ENCODE measurements at regions not wholly inside any gene's neighbourhood (a gene's known extent, or its start where the extent isn't known, plus 50 kb on each side); places are given as distances from the start of the nearest gene placed in this dataset.

DNA sequence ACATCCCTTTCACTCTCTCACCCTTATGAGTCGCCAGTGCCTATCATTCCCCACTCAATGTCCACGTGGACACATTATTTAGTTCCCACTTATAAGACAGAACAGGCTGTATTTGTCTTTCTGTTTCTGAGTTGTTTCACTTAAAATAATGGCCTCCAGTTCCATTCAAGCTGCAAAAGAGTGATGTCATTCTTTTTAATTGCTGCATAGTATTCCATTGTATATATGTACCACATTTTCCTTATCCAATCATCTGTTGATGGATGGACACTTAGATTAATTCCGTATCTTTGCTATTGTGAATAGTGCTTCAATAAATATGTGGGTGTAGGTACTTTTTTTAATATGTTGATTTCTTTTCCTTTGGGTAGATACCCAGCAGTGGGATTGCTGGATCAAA lies 79.1 kb downstream of the ZNF365 start:
- DNase-seq = no peak

GRCh38 chr10:62454687-62455397 lies 80.7 kb downstream of the ZNF365 start:
- no peak for DNase-seq

- DNase-seq = peak; percentile 5
Measured at GRCh38 chr10:62456611-62457101, 82.5 kb downstream of the ZNF365 start.

DNA sequence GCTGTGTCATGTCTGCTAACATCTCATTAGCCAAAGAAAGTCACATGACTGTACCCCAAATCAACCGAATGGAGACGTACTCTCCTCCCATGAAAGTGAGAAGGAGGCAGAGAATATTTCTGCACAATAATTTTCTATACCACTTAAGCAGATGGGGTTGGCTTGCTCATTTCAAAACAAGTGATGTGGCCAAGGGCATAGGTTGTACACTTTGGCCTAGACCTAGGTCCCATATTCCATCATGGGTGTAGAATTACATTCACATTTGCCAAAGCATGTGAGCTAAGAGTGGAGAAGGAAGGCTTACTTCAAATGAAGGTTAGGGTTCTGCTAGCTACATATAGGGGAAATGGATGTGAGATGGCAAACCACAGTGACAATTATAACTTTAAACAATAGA lies 83.0 kb downstream of the ZNF365 start:
- DNase-seq = no peak

DNA sequence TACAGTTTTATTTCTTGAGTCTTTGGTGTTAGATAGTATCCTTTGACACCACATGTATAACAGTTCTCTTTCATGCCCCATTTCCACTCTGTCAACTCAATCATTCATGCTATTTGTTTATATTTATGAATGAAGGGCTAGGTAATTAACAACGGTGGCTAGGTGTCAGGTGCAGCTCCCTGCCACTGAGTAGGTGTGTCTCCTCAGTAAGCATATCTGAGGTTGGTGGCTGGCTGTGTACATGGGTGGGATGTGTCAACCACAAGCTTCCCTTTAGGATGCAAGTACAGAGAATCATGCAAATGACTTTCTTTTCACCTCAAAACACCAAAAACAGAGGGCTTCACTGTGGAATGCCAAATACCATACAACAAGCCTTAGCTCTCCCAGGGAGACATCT lies 83.4 kb downstream of the ZNF365 start:
- peak; percentile 1 for DNase-seq

DNA sequence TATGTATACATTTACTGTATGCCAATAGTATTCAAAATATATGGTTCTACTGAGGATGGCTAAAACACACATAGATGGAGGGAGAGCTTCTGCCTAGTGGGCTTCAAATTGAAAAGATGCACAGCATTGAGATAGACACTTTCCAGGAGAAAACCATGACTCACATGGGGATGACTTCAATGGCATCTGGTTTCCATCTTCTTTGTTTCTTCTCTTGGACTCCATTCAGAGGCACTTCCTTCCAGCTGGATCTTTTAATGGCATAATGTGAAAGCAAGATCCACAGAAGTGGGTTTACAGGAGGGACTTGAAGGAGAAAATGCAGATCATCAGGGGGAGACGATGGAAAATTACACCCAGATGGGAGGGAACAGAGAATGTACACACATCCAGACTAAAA lies 84.9 kb downstream of the ZNF365 start:
- no peak for DNase-seq

DNA sequence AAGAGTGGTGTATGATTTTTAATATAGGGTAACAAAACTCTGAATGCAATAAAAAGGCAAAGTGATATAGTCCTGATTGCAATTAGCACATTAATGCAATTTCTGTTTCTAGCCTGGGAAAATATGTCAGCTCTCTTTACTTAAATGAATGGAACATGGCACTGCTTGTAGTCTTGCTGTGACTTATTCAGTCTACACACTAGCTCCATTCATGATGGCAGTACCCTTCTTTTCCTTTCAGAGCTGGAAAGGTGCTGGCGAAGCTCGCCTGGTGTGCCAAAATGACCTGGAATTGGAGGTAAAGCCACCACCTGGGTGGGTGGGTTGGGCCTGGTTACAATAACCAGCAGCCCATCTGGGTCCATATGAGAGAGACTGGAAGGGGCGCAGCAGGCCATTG lies 85.3 kb downstream of the ZNF365 start:
- DNase-seq = no peak

DNA sequence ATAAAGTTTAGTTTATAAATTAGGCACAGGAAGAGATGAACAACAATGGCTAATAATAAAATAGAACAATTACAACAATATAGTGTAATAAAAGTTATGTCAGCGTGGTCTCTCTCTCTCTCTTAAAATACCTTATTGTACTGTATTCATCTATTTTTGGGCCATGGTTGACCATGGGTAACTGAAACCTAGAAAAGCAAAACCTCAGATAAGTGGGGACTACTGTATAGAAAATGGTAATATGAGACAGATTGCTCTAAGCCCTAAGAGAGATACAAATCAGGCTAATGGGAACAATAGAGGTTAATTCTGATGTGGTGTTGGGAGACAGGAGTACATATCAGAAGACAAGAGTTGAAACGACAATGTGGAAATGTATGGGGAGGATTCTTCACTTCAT lies 86.2 kb downstream of the ZNF365 start:
- DNase-seq = no peak

DNA sequence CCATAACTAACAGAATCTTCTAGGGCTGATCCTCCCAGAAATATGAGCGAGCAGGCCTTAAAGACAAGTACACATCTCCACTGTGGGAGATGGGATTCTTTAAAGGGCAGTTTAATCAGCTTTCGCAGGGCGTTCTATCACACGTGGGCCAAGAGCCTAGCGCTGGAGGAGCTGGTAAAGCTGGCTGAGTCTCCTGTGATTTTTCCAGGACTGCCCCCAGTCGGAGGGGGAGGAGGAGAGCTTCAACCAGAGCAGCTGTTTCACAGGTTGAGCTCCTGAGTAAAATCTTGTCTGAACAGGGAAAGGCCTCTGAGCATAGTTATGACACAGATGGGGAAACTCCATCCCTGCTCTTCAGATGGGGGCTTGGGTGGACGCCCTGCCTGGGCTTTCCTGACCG lies 87.0 kb downstream of the ZNF365 start:
- no peak for DNase-seq

- DNase-seq = no peak
Measured at GRCh38 chr10:62462461-62462860, 88.3 kb downstream of the ZNF365 start.

DNA sequence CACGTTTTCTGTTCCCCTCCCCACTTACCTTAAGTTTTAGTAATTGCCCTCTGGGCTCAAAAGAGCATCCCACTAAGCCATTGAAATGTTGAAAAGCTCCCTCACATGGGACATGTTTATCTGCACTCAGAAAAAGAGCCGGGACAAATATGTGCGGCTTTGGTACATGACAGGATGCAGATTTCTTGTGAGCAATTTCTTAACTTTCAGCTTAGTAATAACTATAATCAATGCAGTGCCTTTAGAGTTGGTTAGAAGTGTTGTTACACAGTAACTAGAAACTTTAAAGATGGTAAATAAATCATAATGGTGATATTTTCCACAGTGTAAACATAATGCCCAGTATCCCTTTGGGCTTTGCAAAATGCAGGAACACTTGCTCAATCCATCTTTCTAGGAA lies 89.2 kb downstream of the ZNF365 start:
- no peak for DNase-seq

DNA sequence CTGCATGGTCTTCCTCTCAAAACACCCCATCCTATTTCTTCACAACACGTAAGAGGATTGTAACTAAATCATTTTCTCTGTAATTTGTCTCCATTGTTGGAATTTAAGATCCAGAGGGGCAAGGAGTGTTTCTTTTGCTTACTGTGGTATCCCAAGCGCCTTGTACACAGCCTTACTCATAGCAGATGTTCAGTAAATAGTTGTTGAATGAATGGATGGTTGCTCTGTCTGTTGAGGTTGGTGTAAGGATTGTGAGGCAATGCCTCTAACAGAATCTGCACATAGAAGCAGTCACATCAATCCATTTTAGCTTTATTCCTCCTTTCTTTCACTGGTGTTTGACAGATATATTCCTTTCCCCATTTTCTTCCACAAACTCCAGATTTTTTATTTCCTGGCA lies 90.1 kb downstream of the ZNF365 start:
- no peak for DNase-seq

- no peak for DNase-seq
Measured at GRCh38 chr10:62466590-62466989, 92.4 kb downstream of the ZNF365 start.

DNA sequence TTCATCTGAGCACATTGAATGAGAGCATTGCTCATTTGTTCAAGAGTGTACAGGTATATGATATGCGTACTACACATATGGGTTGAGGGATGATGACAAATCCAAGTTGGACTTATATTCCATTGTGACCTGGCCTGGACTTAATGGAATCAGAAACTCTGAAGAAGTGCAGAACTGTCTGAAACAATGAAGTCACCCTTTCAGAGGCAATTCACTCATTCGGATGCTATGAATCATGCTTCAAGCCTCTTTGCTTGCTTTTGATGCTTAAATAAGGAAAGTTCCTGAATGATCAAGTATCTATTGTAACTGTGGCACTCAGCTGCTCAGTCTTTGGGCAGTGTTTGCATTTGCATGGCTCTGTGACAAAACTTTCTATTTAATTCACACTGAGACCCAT lies 93.4 kb downstream of the ZNF365 start:
- DNase-seq = no peak

DNA sequence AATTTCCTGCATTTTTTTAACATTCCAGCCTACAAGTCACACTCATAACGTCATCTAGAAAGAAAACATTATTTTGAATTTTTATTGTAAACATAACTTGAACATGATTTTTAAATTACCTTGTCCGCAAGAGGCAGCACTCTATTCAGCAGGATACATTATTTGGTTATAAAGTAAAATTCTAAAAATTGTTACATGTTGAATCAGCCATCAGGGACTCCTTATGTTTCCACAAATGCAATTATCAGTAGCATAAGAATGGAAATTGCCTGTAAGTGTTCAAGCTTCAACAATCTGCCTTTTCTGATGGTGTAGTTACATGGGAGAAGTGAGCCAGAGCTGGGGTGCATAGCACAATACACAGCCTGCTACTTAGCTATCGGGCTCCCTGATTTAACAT lies 97.5 kb downstream of the ZNF365 start:
- DNase-seq = no peak

GRCh38 chr10:62473241-62473640 lies 99.1 kb downstream of the ZNF365 start:
- no peak for DNase-seq

DNA sequence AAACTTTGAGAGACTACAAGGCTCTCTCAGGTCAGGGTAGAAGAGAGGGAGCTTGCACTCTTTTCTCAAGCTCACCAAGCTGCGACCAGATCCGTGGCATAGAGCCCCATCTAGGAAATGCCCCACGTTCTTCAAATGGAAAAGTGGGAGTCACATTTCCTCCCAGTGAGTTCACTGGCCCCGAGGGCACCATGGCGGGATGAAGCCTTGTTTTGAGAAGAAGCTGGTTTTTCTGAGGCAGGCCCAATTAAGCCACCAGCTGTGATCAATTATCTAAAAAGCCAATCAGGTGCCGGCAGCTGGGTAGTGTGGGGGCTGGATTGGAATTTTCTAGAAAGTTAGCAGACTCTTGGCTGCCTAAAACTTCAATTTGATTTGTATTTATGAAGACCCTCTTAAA lies 101.4 kb downstream of the ZNF365 start:
- DNase-seq = no peak

DNA sequence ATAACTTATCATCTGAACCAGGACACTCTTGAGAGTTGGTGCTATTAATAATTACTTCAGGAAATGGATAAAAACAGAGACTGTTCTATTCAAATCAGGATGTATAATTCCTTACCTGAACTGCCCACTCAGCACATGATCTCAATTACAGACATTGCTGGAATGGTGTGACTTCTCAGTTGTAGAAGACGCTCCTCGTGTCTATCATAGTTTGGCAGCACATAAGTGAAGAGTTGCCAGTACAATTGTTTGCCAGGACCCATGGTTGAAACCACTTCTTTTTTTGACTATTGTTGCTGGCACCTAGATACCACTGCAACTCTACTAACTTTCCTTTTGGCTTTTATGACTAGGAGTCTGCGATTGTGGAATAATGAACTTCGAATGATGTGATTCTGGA lies 105.4 kb downstream of the ZNF365 start:
- DNase-seq = no peak

GRCh38 chr10:62480196-62480595 lies 106.0 kb downstream of the ZNF365 start:
- no peak for DNase-seq

GRCh38 chr10:62482581-62482980 lies 108.4 kb downstream of the ZNF365 start:
- no peak for DNase-seq

DNA sequence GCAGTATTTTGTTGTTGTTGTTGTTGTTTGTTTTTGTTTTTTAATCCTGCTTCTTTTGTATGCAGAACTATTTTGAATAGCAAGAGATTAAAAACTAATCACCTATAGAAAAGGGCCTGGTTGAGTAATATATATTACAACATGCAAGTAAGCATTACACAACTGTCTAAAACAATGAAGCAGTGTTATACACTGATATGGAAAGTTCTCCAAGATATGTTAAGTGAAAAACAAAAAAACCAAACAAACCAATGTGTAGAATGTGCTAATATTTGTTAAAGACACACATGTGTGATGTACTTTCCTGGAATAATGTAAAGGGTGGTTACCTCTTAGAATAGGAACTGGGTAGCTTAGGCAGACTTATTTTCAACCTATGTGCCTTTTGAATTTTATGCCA lies 117.4 kb downstream of the ZNF365 start:
- DNase-seq = no peak

GRCh38 chr10:62492012-62492869 lies 118.1 kb downstream of the ZNF365 start:
- peak; percentile 21 for DNase-seq

DNA sequence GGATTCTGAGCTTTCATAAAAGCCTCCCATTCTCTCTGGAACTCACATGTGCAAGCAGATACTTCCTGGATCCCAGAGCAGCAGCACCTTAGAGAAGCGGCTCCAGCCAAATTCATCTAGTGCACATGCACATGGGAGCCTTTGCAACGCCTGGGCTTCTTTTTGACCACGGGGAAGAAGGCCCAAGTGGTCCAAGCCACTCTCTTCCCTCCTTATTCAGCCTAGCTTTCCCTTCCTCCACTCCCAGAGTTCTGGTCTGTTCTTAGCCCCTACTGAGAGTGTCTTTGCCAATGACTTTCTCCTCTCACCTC lies 118.7 kb downstream of the ZNF365 start:
- DNase-seq = no peak

- DNase-seq = no peak
Measured at GRCh38 chr10:62496925-62497324, 122.8 kb downstream of the ZNF365 start.

DNA sequence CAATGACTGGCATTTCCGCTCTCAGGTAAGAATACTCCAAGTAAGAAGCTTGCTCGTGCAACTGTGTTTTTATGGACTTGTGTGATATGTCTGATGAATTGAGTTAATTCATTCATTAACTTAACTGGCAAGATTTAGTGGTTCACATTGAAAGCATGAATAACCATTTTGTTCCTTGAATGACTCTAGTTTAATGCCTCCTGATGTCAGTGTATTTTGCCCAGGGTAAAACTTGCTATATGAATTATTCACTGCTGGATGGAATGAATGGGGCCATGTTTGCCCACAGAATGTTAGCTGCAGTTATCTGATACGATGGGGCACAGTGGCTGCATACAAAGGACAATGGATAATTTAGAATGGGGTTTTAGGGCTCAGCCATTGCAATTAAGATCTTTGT lies 124.1 kb downstream of the ZNF365 start:
- no peak for DNase-seq
